HL-60 (cell line): ENCODE measurements at regions not wholly inside any gene's neighbourhood (a gene's known extent, or its start where the extent isn't known, plus 50 kb on each side); places are given as distances from the start of the nearest gene placed in this dataset.

Experiments used
- CTCF ChIP-seq: IDR thresholded peaks from one replicate; pipeline ENCODE4 v1.5.1; 2011; ENCODE audit warnings: low read length, control low read depth, inconsistent platforms; ENCODE audit not compliant: insufficient read depth
- GABPA ChIP-seq: IDR thresholded peaks from 2 replicates; pipeline ENCODE4 v1.6.1; 2012; ENCODE audit warnings: low read depth
- POLR2AphosphoS5 ChIP-seq: IDR thresholded peaks from 2 replicates; pipeline ENCODE4 v1.6.1; 2012; ENCODE audit warnings: low read depth
- REST ChIP-seq: IDR thresholded peaks from 2 replicates; pipeline ENCODE4 v1.6.1; 2012; ENCODE audit warnings: low read depth; ENCODE audit not compliant: insufficient replicate concordance
- SPI1 ChIP-seq: IDR thresholded peaks from 2 replicates; pipeline ENCODE4 v1.6.1; 2012; ENCODE audit warnings: low read depth, mild to moderate bottlenecking, borderline replicate concordance

- no peak for TF ChIP-seq CTCF
- no peak for TF ChIP-seq POLR2AphosphoS5
- TF ChIP-seq REST: no peak
- TF ChIP-seq SPI1: no peak
- TF ChIP-seq GABPA: no peak
Measured at GRCh38 chr9:28079677-28080076, 506.4 kb upstream of the C9orf72 start.
